H1 (cell line): ENCODE measurements at regions not wholly inside any gene's neighbourhood (a gene's known extent, or its start where the extent isn't known, plus 50 kb on each side); places are given as distances from the start of the nearest gene placed in this dataset.
A peak's percentile ranks its signal among the peaks of the same experiment; 100 is the strongest.

Experiments
- CTCF ChIA-PET: fragments of 300-600 bp; sonication (Branson Sonifier 250); formaldehyde crosslinking; loops from one replicate; lab custom pipeline; 2021; ENCODE audit not compliant: partially characterized antibody; lab: Charles Lee
- POLR2A ChIA-PET: fragments of 300-600 bp; sonication (Branson Sonifier 250); formaldehyde crosslinking; loops from one replicate; lab custom pipeline; 2021; ENCODE audit warnings: inconsistent platforms; ENCODE audit not compliant: partially characterized antibody; lab: Charles Lee
- DNase-seq, 2 experiments: peaks; one replicate each; pipeline versions ENCODE4 v3.0.0 to v3.0.0-alpha.2; 2010 to 2022; ENCODE audit warnings: low spot score in 2 of 2, low read depth in 1 of 2, mixed read lengths in 1 of 2
- FAIRE-seq: peaks from 2 replicates; lab custom pipeline; 2011; peaks lifted over from hg19 to GRCh38; lab: Jason Lieb, UNC
- H2AFZ ChIP-seq: 2 replicates; pipeline ENCODE4 v1.8.1; 2012; ENCODE audit warnings: low read length, inconsistent platforms
- H2AK5ac ChIP-seq: 2 replicates; pipeline ENCODE4 v1.6.1; 2013; ENCODE audit warnings: low read depth, low read length
- H2BK120ac ChIP-seq: replicated peaks from 2 replicates; pipeline ENCODE3; 2013; ENCODE audit warnings: low read depth, low read length, inconsistent platforms
- H2BK12ac ChIP-seq: 2 replicates; pipeline ENCODE4 v1.6.1; 2013; ENCODE audit warnings: low read depth, low read length
- H2BK15ac ChIP-seq: 2 replicates; pipeline ENCODE4 v1.6.1; 2013; ENCODE audit warnings: low read length
- H2BK20ac ChIP-seq: 2 replicates; pipeline ENCODE4 v1.6.1; 2013; ENCODE audit warnings: low read length
- H2BK5ac ChIP-seq: 2 replicates; pipeline ENCODE4 v1.6.1; 2013; ENCODE audit warnings: low read depth, low read length
- H3K14ac ChIP-seq: 2 replicates; pipeline ENCODE4 v1.6.1; 2013; ENCODE audit warnings: inconsistent platforms; ENCODE audit not compliant: insufficient read length
- H3K18ac ChIP-seq: 2 replicates; pipeline ENCODE4 v1.6.1; 2013; ENCODE audit warnings: low read length; ENCODE audit errors: extremely low read depth
- H3K23ac ChIP-seq: 2 replicates; pipeline ENCODE4 v1.6.1; 2013; ENCODE audit warnings: inconsistent platforms; ENCODE audit not compliant: insufficient read length
- H3K23me2 ChIP-seq: 2 replicates; pipeline ENCODE4 v1.6.1; 2013; ENCODE audit warnings: low read depth, low read length
- H3K27ac ChIP-seq: 2 replicates; pipeline ENCODE4 v1.6.1; 2011; ENCODE audit warnings: low read depth, low read length, inconsistent platforms
- H3K27me3 ChIP-seq, 4 experiments: replicated peaks in 1 of 4; 1 replicate in 1 of 4; 2 replicates in 3 of 4; pipeline versions ENCODE4 v1.6.1 to v1.8.1; 2011 to 2013; ENCODE audit warnings: low read length in 3 of 4, mild to moderate bottlenecking in 3 of 4, inconsistent platforms in 2 of 4, mixed read lengths in 2 of 4, moderate library complexity in 1 of 4; ENCODE audit not compliant: control insufficient read depth in 3 of 4, insufficient read depth in 3 of 4; ENCODE audit errors: extremely low read depth in 1 of 4
- H3K36me3 ChIP-seq, 4 experiments: 2 replicates each; pipeline versions ENCODE4 v1.6.1 to v1.8.1; 2011 to 2013; ENCODE audit warnings: mild to moderate bottlenecking in 4 of 4, low read length in 3 of 4, moderate library complexity in 2 of 4, control low read depth in 1 of 4, inconsistent platforms in 1 of 4; ENCODE audit not compliant: insufficient read depth in 4 of 4, control insufficient read depth in 2 of 4
- H3K4ac ChIP-seq: replicated peaks from 2 replicates; pipeline ENCODE3; 2013; ENCODE audit warnings: low read length, low read depth, mixed read lengths, inconsistent platforms; ENCODE audit not compliant: insufficient read length
- H3K4me1 ChIP-seq, 4 experiments: replicated peaks in 1 of 4; 1 replicate in 1 of 4; 2 replicates in 3 of 4; pipeline versions ENCODE4 v1.6.1 to v1.8.1; 2011 to 2013; ENCODE audit warnings: low read length in 3 of 4, inconsistent platforms in 2 of 4, mixed read lengths in 1 of 4; ENCODE audit not compliant: insufficient read depth in 4 of 4, control insufficient read depth in 3 of 4
- H3K4me2 ChIP-seq, 2 experiments: 2 replicates each; pipeline versions ENCODE4 v1.6.1 to v1.8.1; 2011 to 2013; ENCODE audit warnings: low read depth in 2 of 2, low read length in 2 of 2, control low read depth in 1 of 2, inconsistent platforms in 1 of 2, mild to moderate bottlenecking in 1 of 2; ENCODE audit not compliant: insufficient read depth in 1 of 2
- H3K4me3 ChIP-seq, 4 experiments: fragments of 200-600, 300-600 bp in 1 of 4; sonication (generic), shearing (Covaris generic), sonication (Bioruptor Twin) in 1 of 4; 2 replicates each; pipeline versions ENCODE4 v1.5.1 to v1.8.1; 2011 to 2016; ENCODE audit warnings: low read length in 4 of 4, low read depth in 3 of 4, control low read depth in 2 of 4, inconsistent platforms in 2 of 4, mild to moderate bottlenecking in 2 of 4, mixed read lengths in 1 of 4, moderate library complexity in 1 of 4; ENCODE audit not compliant: insufficient read depth in 2 of 4; ENCODE audit errors: extremely low read depth in 1 of 4
- H3K56ac ChIP-seq: replicated peaks from 2 replicates; pipeline ENCODE3; 2013; ENCODE audit warnings: low read depth, mild to moderate bottlenecking, mixed read lengths, low read length, inconsistent platforms; ENCODE audit not compliant: insufficient read length
- H3K79me1 ChIP-seq: 2 replicates; pipeline ENCODE4 v1.6.1; 2013; ENCODE audit warnings: low read depth, low read length, control low read depth
- H3K79me2 ChIP-seq, 2 experiments: 2 replicates each; pipeline versions ENCODE4 v1.6.1 to v1.8.1; 2012 to 2013; ENCODE audit warnings: low read length in 2 of 2, mild to moderate bottlenecking in 2 of 2, inconsistent platforms in 1 of 2; ENCODE audit not compliant: insufficient read depth in 2 of 2, control insufficient read depth in 1 of 2
- H3K9ac ChIP-seq, 4 experiments: replicated peaks in 1 of 4; 1 replicate in 1 of 4; 2 replicates in 3 of 4; pipeline versions ENCODE4 v1.6.1 to v1.8.1; 2011 to 2013; ENCODE audit warnings: low read depth in 3 of 4, low read length in 3 of 4, control low read depth in 2 of 4, mild to moderate bottlenecking in 2 of 4, moderate library complexity in 2 of 4, inconsistent platforms in 1 of 4; ENCODE audit errors: extremely low read depth in 1 of 4
- H3K9me3 ChIP-seq, 2 experiments: 2 replicates each; pipeline versions ENCODE4 v1.6.1 to v1.8.1; 2012 to 2013; ENCODE audit warnings: mild to moderate bottlenecking in 2 of 2, moderate library complexity in 2 of 2, control low read depth in 1 of 2, inconsistent platforms in 1 of 2, low read depth in 1 of 2, low read length in 1 of 2, mixed read lengths in 1 of 2; ENCODE audit not compliant: insufficient read depth in 2 of 2
- H4K20me1 ChIP-seq, 2 experiments: replicated peaks in 1 of 2; 2 replicates each; pipeline versions ENCODE3 to v1.8.1; 2011 to 2013; ENCODE audit warnings: inconsistent platforms in 2 of 2, low read length in 2 of 2, mild to moderate bottlenecking in 1 of 2; ENCODE audit not compliant: insufficient read depth in 2 of 2, control insufficient read depth in 1 of 2
- H4K5ac ChIP-seq: 2 replicates; pipeline ENCODE4 v1.6.1; 2013; ENCODE audit warnings: low read length, low read depth, mixed read lengths, inconsistent platforms; ENCODE audit not compliant: insufficient read length
- H4K8ac ChIP-seq: 2 replicates; pipeline ENCODE4 v1.8.0; 2013; ENCODE audit warnings: mild to moderate bottlenecking, moderate library complexity, low read length, inconsistent platforms; ENCODE audit not compliant: insufficient read depth; ENCODE audit errors: extremely low read depth
- H4K91ac ChIP-seq: replicated peaks from 2 replicates; pipeline ENCODE3; 2013; ENCODE audit warnings: low read length, mixed read lengths, inconsistent platforms; ENCODE audit not compliant: insufficient read length
- MAFK ChIP-seq: IDR thresholded peaks from 2 replicates; pipeline ENCODE4 v1.6.1; 2012; ENCODE audit warnings: low read depth, mild to moderate bottlenecking, improper control_type of control experiment, low read length
- WGBS, 2 experiments: shearing (Covaris generic) in 1 of 2; methylation state at CpG; one replicate each; pipeline versions ENCODE4 v1.1.6 to v1.1.7; 2013 to 2015; ENCODE audit warnings: low lambda C conversion rate in 2 of 2, mixed read lengths in 2 of 2, inconsistent platforms in 1 of 2, low coverage in 1 of 2, missing lambda C conversion rate in 1 of 2; ENCODE audit not compliant: insufficient replicate concordance in 2 of 2, insufficient coverage in 1 of 2, insufficient read length in 1 of 2; ENCODE audit errors: extremely low coverage in 1 of 2, missing lambda C conversion rate in 1 of 2; 5-methylcytosine and 5-hydroxymethylcytosine counted together
- TF ChIP-seq, protein P1 (sequence below), 3 experiments: IDR thresholded peaks; 1 replicate in 2 of 3; 2 replicates in 1 of 3; pipeline versions ENCODE4 v1.5.1 to v1.6.1; 2011; ENCODE audit warnings: low read length in 3 of 3, mild to moderate bottlenecking in 3 of 3, inconsistent platforms in 2 of 3, low read depth in 1 of 3, moderate library complexity in 1 of 3; ENCODE audit not compliant: insufficient read depth in 1 of 3; ENCODE audit errors: control extremely low read depth in 1 of 3

DNA sequence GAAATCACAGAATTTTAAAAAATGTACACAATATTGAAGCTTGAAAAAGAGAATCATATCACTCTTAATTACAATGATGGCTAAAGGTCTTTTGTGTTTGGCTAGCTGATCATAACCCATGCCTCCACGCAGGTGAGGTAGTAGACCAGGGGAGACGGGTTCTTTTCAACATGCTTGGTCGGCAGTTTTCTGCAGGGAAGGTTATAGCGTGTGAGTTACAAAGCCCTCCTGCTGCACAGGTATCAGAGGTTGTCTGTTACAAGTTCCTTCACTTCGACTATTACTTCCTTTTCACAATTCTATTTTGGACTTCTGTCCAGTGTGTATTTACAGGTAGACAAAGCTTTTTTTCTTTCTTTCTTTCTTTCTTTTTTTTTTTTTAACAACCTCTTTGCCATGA, 127.1 kb upstream of the PRPS1L1 start:
- H2BK120ac ChIP-seq: no peak overlapping the region
- H3K23ac ChIP-seq: no peak overlapping the region
- no peaks in the 10 kb centered on the region for H3K23me2 ChIP-seq
- H4K20me1 ChIP-seq: no peaks in the 10 kb centered on the region
- H4K5ac ChIP-seq: no peak overlapping the region
- no peaks in the 10 kb centered on the region for H3K4me1 ChIP-seq
- no peak overlapping the region for H3K56ac ChIP-seq
- 0 out of 2 replicates have a peak overlapping the region, but pooled peaks have one; percentile 14 for H2AFZ ChIP-seq
- POLR2A ChIA-PET: no interaction called here
- no peak overlapping the region for H4K8ac ChIP-seq
- H2BK12ac ChIP-seq: no peak overlapping the region
- WGBS, 2 experiments: 79% methylated on average over 5 of the region's 5 CpGs; no CpG with 5 or more reads in 1 of the 2 experiments
- DNase-seq (no peak), FAIRE-seq (no peak)
- H2BK15ac ChIP-seq: no peak overlapping the region
- TF ChIP-seq MAFK: peak; percentile 89
- TF ChIP-seq, protein P1, sequence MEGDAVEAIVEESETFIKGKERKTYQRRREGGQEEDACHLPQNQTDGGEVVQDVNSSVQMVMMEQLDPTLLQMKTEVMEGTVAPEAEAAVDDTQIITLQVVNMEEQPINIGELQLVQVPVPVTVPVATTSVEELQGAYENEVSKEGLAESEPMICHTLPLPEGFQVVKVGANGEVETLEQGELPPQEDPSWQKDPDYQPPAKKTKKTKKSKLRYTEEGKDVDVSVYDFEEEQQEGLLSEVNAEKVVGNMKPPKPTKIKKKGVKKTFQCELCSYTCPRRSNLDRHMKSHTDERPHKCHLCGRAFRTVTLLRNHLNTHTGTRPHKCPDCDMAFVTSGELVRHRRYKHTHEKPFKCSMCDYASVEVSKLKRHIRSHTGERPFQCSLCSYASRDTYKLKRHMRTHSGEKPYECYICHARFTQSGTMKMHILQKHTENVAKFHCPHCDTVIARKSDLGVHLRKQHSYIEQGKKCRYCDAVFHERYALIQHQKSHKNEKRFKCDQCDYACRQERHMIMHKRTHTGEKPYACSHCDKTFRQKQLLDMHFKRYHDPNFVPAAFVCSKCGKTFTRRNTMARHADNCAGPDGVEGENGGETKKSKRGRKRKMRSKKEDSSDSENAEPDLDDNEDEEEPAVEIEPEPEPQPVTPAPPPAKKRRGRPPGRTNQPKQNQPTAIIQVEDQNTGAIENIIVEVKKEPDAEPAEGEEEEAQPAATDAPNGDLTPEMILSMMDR (IDR thresholded peaks at IDR 0.05; ENCODE audit: control extremely low read depth in 1 of 3, insufficient read depth in 1 of 3, low read depth in 1 of 3, low read length in 3 of 3): no peak
- no peak overlapping the region for H2AK5ac ChIP-seq
- no peak overlapping the region for H3K9ac ChIP-seq
- no peak overlapping the region for H3K4me3 ChIP-seq
- no peaks in the 10 kb centered on the region for H3K9me3 ChIP-seq
- no peak overlapping the region; the same call in 1 of the 2 replicates for H3K18ac ChIP-seq
- no peak overlapping the region for H3K4ac ChIP-seq
- no peak overlapping the region for H3K27ac ChIP-seq
- H2BK20ac ChIP-seq: no peak overlapping the region
- no peak overlapping the region for H3K14ac ChIP-seq
- H3K27me3 ChIP-seq: no peaks in the 10 kb centered on the region
- no peaks in the 10 kb centered on the region for H3K79me1 ChIP-seq
- no peaks in the 10 kb centered on the region for H3K79me2 ChIP-seq
- no peaks in the 10 kb centered on the region for H3K36me3 ChIP-seq
- H3K4me2 ChIP-seq: no peak overlapping the region
- CTCF ChIA-PET: interaction anchor here (2.4 kb wide), 1 partner anchor 91 kb away, joined by 7 read pairs; no protein-coding TSS in a partner anchor
- no peak overlapping the region for H2BK5ac ChIP-seq
- H4K91ac ChIP-seq: no peak overlapping the region
